ENCODE measurements at regions not wholly inside any gene's neighbourhood (a gene's known extent, or its start where the extent isn't known, plus 50 kb on each side); places are given as distances from the start of the nearest gene placed in this dataset.

- no peak for TF ChIP-seq NR1H2 (CRISPR knock-in tag; IDR thresholded peaks at IDR 0.05)
- TF ChIP-seq SMAD4 (CRISPR knock-in tag; IDR thresholded peaks at IDR 0.05), result no peak
- TF ChIP-seq, protein P1, sequence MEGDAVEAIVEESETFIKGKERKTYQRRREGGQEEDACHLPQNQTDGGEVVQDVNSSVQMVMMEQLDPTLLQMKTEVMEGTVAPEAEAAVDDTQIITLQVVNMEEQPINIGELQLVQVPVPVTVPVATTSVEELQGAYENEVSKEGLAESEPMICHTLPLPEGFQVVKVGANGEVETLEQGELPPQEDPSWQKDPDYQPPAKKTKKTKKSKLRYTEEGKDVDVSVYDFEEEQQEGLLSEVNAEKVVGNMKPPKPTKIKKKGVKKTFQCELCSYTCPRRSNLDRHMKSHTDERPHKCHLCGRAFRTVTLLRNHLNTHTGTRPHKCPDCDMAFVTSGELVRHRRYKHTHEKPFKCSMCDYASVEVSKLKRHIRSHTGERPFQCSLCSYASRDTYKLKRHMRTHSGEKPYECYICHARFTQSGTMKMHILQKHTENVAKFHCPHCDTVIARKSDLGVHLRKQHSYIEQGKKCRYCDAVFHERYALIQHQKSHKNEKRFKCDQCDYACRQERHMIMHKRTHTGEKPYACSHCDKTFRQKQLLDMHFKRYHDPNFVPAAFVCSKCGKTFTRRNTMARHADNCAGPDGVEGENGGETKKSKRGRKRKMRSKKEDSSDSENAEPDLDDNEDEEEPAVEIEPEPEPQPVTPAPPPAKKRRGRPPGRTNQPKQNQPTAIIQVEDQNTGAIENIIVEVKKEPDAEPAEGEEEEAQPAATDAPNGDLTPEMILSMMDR (IDR thresholded peaks at IDR 0.05), result no peak
- TF ChIP-seq USF2 (CRISPR knock-in tag; IDR thresholded peaks at IDR 0.05), result no peak
- no peak for TF ChIP-seq MYBL2 (CRISPR knock-in tag; IDR thresholded peaks at IDR 0.05)
These were observed 371.5 kb downstream of the MED10 start for GRCh38 chr5:6006838-6007314.
